ENCODE measurements at regions not wholly inside any gene's neighbourhood (a gene's known extent, or its start where the extent isn't known, plus 50 kb on each side); places are given as distances from the start of the nearest gene placed in this dataset.

GRCh38 chr19:28472843-28473242 lies 740.1 kb downstream of the UQCRFS1 start:
- no peak for TF ChIP-seq CTCF (conservative IDR thresholded peaks at IDR 0.05 in 1 of 2, IDR thresholded peaks at IDR 0.05 in 1 of 2; ENCODE audit: extremely low read depth in 1 of 2, insufficient read depth in 1 of 2, low read depth in 1 of 2, low read length in 2 of 2)
- TF ChIP-seq EZH2 (IDR thresholded peaks at IDR 0.05; ENCODE audit: borderline replicate concordance, low read length), result no peak

Measured in mammary epithelial cell (primary cell).